ES-I3 (cell line): ENCODE measurements at regions not wholly inside any gene's neighbourhood (a gene's known extent, or its start where the extent isn't known, plus 50 kb on each side); places are given as distances from the start of the nearest gene placed in this dataset.

Source experiments
- H3K36me3 ChIP-seq: 2 replicates; pipeline ENCODE4 v1.6.1; 2013; ENCODE audit warnings: mild to moderate bottlenecking, low read length, control low read depth, moderate library complexity; ENCODE audit not compliant: insufficient read depth
- H3K4me1 ChIP-seq: 2 replicates; pipeline ENCODE4 v1.6.1; 2013; ENCODE audit warnings: mild to moderate bottlenecking, control low read depth, low read length; ENCODE audit not compliant: insufficient read depth
- H3K9ac ChIP-seq: 2 replicates; pipeline ENCODE4 v1.6.1; 2013; ENCODE audit warnings: low read depth, mild to moderate bottlenecking, low read length, moderate library complexity
- H3K9me3 ChIP-seq: 2 replicates; pipeline ENCODE4 v1.6.1; 2013; ENCODE audit warnings: mild to moderate bottlenecking, low read length, moderate library complexity; ENCODE audit not compliant: control insufficient read depth, insufficient read depth

DNA sequence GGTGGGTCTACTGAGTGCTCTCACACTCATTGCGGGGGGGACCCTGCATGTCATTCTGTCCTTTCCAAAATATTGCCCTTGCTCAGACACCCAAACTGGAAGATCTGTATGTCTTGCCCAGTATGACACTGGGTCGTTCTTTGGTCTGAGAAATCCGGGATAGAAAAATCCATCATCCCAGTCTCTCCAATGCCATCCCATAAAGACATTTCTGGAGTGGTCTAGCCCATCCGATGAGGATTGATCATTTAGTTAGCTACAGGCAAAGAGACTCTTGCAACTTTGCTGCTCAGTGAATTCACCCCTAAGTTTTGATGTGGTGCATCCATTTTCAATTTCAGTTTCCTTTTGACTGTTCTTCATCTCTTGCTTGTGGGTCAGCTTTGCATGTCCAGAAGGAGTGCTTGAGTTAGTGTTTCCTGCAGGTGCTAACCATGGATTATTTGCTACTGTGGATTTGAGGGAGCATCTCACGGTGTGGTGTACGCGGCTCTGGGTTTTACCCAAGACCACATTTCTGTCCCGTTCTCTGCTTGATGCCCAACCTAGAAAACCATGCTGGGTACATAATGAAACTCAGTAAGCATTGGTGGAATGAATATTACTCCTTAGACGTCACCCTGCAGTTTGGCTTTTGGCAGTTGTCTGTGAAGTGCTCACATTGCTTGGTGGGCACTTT lies 247.0 kb upstream of the MKI67 start:
- H3K9me3 ChIP-seq = no peaks in the 10 kb centered on the region
- no peak overlapping the region for H3K9ac ChIP-seq

DNA sequence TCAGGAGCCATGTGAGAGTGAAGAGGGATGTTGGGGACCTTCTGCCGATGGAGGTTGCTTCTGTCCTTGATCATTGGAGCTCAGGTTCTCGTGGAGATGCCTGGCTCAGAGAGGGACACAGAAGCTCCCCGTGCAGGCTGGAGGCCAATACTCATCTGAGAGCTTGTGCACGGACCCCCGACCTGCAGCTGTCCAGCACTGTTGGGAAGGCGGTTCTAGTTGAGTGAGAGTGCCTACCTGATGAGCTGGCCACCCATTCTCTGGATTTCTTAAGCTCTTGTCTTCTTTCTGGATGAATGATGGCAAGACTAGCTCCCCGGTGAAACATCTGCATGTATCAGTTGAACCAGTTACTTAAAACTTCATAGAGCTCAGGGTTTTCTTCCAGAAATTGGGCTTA lies 247.6 kb upstream of the MKI67 start:
- Histone ChIP-seq H3K9me3 (no peaks in the 10 kb centered on the region), H3K4me1 (no peaks in the 10 kb centered on the region), H3K9ac (no peak overlapping the region), H3K36me3 (no peaks in the 10 kb centered on the region)

More for the DNA sequence above, 247.0 kb upstream of the MKI67 start:
- Histone ChIP-seq H3K36me3 (no peaks in the 10 kb centered on the region), H3K4me1 (no peaks in the 10 kb centered on the region)

DNA sequence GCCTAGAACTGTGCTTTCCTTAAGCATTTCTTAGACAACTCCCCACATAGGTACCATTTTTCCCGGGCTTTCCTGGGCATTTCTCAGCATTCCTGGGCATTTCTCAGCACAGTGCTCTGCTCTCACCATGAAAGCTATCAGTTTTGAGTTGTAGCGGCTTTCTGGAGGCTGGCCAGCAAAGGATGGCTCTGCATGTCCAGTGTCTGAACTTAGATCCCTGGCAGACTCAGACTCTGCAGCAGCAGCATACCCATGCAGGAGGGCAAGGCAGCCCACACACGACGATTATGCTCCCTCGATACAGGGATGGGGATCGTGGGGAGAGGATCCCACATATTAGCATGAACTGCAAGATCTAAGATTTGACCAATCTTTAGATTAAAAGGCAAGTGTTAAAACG lies 248.9 kb upstream of the MKI67 start:
- H3K4me1 ChIP-seq = no peaks in the 10 kb centered on the region
- no peaks in the 10 kb centered on the region for H3K36me3 ChIP-seq
- no peak overlapping the region for H3K9ac ChIP-seq
- no peaks in the 10 kb centered on the region for H3K9me3 ChIP-seq

DNA sequence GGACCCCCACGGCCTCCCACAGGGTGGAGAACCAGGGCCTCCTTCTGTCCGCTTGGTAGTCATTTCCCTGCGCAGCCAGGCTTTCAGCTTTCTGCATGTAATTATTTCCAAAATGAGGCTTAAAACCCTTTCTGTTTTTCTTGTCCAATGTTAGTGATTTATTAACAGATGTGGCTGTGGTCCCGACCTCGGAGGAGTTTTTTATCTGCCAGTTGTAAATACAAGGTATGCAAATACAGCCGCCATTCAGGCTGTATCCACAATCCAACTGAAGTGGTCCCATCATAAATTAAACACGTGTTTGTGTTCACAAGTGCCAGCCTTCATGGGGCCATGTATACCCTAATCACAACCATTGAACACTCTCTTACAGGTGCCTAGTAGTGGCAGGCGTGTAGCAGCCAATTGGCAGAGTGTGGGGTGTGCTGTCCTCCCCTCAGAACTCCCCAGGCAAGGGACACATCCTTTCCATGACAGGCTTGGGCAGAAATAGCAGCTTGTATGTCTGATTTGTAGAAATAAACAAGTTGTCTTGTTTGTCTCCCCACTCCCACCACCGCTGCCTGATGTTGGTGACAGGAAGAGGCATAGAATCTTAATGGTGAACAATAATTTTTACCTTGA lies 251.3 kb upstream of the MKI67 start:
- no peaks in the 10 kb centered on the region for H3K4me1 ChIP-seq
- H3K36me3 ChIP-seq = no peaks in the 10 kb centered on the region
- H3K9me3 ChIP-seq = no peaks in the 10 kb centered on the region
- H3K9ac ChIP-seq = no peak overlapping the region

DNA sequence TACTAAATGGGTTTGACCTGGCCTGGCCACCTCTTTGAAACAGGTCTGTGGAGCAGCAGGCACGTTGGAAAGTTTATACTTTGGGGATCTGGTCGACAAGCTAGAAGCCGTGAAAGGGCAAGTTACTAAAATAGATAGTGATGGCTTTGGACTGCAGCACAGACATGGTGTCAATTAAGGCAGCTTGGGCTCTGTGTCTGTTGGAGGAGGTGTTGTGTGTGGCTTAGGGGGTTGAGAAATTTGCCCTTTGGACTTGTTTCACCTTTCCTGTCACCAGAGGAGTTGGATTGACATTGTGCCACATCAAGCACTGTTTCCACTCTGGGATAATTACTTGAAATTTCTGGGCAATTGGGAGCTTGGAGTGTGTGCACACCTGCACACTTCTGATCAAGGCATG lies 251.8 kb upstream of the MKI67 start:
- Histone ChIP-seq H3K36me3 (no peaks in the 10 kb centered on the region), H3K9me3 (no peaks in the 10 kb centered on the region), H3K4me1 (no peaks in the 10 kb centered on the region), H3K9ac (no peak overlapping the region)

DNA sequence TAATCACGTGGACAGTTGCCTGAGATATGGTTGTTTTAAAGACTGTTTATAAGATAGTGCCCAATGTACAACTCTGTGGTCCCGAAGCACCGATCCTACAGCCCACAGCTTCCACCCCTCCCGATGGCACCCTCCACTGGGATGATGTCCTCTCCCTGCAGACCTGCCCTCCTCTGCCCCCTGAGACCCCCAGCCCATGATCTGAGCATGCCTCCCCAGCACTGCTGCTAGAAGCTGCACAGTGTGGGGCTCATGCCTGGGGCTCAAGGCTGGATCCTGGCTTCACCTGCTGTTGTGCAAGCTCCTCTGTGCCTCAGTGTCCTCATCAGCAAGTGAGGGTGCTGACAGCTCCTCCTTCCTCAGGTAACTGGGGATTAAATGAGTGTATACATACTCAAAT lies 254.7 kb upstream of the MKI67 start:
- no peaks in the 10 kb centered on the region for H3K4me1 ChIP-seq
- no peaks in the 10 kb centered on the region for H3K36me3 ChIP-seq
- H3K9me3 ChIP-seq = no peaks in the 10 kb centered on the region
- H3K9ac ChIP-seq = no peak overlapping the region

DNA sequence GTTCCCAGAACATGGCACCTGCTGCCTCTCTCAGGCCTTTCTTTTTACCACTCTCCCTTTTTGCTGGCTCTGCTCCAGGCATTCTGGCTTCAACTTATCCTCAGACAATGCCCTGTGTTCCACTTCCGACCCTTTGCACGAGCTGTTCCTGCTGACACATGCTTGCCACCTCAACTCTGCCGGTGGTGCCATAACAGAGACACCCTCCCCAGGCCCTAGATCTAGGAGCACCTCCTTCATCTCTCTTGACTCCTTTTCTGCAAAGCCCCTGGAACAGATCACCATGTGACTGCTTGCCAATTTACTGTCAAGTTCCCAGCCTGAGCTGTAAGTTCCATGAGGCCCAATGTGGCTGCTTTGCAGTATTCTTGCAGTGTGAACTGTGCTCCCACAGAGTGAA lies 256.0 kb upstream of the MKI67 start:
- H3K4me1 ChIP-seq = no peaks in the 10 kb centered on the region
- no peak overlapping the region for H3K9ac ChIP-seq
- no peaks in the 10 kb centered on the region for H3K9me3 ChIP-seq
- no peaks in the 10 kb centered on the region for H3K36me3 ChIP-seq

DNA sequence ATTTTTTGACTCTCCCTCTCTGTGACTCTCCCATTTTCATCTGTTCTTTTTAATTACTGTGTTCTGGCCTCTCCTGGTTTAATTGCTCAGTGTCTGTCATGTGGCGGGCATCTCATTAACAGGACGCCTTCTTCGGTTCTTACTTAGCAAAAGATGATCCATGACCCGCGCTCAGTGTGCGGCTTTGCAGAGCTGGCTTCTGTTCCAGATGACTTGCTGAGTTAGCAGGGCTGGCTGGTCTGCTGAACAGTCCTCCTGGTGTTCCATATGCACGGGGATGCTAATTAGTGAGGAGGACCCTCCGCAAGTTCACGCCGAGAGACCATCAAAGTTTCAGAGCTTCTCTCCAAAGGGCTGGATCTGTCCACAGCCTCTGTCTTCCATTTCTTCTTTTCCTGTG lies 258.6 kb upstream of the MKI67 start:
- Histone ChIP-seq H3K36me3 (no peaks in the 10 kb centered on the region), H3K4me1 (no peaks in the 10 kb centered on the region), H3K9me3 (no peaks in the 10 kb centered on the region), H3K9ac (no peak overlapping the region)

DNA sequence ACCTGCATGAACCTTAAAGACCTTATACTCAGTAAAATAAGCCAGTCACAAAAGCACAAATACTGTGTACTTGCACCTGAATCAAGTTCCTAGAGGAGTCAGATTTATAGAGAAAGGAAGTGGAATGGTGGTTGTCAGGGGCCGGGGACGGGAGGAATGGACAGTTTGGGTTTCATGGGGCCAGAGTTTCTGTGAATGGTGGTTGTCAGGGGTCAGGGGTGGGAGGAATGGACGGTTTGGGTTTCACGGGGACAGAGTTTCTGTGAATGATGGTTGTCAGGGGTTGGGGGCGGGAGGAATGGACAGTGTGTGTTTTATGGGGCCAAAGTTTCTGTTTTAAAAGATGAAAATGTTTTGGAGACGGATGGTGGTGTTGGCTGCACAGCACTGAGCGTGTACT lies 260.0 kb upstream of the MKI67 start:
- Histone ChIP-seq H3K36me3 (no peaks in the 10 kb centered on the region), H3K4me1 (no peaks in the 10 kb centered on the region), H3K9me3 (no peaks in the 10 kb centered on the region), H3K9ac (no peak overlapping the region)

DNA sequence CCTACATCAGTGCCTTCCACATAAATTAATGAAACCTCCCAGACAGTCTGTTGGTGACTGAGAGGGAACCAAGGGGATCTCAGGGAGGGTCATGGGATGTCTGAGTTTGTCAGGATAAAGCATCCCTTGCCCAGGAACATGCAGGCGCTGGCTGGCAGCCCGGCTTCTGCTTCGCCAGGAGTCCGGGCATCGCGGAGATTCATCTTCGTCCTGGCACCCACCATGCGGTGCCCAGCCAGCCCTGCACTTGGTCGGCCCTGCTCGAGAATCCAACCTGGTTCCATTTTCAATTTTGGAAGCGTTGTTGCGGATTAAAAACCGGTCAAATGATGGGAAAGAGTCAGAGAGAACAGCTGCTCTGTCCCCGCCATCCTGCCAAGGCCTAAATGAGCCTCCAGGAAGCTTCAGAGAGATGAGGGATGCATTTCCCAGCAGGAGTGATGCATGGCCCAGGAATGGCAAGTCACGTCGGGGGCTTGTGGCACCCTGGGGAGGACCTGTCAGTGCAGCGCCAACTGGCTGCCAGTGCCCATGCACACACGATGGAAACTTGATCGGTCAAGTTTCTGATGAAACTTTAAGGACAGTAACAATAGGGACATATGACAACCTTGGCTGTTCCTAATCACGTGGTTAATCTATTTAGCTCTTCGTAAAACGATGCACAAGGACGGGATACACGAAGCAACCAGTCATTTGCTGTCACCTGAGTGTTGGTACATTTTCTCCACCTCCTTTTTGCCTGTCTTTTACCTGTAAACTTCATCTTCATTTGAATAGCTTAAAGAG lies 260.8 kb upstream of the MKI67 start:
- no peaks in the 10 kb centered on the region for H3K9me3 ChIP-seq
- no peaks in the 10 kb centered on the region for H3K36me3 ChIP-seq
- no peak overlapping the region for H3K9ac ChIP-seq
- H3K4me1 ChIP-seq = no peaks in the 10 kb centered on the region

DNA sequence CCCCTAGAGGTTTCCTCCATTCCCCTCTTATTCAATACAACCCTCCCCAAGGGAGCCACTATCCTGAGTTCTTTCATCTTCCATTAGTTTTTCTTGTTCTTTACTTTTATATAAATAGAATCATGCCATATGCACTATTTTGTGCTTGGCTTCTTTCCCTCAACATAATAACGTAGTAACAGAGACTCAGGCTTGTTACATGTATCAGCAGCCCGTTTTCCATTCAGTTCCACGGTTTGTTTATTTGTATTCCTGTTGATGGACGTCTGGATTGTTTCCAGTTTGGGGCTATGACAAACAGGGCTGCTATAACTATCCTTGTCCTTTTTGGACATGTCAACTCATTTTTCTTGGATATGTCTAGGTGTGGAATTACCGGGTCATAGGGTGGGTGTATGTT lies 264.4 kb upstream of the MKI67 start:
- Histone ChIP-seq H3K9ac (no peak overlapping the region), H3K9me3 (no peaks in the 10 kb centered on the region), H3K36me3 (no peaks in the 10 kb centered on the region), H3K4me1 (no peaks in the 10 kb centered on the region)

DNA sequence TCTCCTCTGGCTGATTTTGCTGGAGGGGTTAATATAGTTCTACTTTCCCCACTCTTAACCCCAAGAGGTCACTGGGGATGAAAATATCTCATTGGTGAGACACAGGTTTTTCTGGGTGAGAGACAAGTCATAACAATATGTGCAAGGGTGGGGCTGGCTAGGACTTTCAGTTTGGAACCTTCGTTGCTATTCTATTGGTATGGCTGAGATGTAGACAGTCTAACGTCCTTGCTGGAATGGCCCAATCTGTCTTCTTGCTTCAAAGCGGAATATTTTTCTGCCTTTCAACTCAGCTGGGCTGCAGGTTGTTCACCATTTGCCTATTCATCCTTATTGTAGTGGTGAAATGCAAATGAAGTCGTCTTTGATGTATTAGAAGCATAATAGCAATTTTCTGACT lies 267.3 kb upstream of the MKI67 start:
- no peaks in the 10 kb centered on the region for H3K4me1 ChIP-seq
- H3K36me3 ChIP-seq = no peaks in the 10 kb centered on the region
- H3K9ac ChIP-seq = no peak overlapping the region
- no peaks in the 10 kb centered on the region for H3K9me3 ChIP-seq

DNA sequence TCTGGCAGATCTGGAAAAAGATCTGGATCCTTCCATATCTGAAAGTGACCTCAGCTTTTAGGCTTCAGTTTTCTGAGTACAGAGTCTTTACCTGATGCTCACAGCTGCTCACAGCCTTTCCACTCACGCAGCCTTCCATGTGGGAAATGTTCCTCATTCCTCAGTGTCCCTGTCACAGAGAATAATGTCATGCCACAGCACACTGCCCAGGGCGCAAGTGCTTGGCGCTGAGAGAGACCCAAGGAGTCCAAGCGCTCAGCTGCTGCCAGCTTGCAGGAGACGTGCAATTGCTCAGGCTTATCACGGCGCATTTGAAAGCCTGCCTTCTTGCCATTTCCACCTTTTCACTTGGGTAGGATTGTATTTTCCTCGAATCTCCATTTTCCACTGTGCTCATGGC lies 271.9 kb upstream of the MKI67 start:
- no peak overlapping the region for H3K9ac ChIP-seq
- H3K4me1 ChIP-seq = no peaks in the 10 kb centered on the region
- no peaks in the 10 kb centered on the region for H3K9me3 ChIP-seq
- no peaks in the 10 kb centered on the region for H3K36me3 ChIP-seq

DNA sequence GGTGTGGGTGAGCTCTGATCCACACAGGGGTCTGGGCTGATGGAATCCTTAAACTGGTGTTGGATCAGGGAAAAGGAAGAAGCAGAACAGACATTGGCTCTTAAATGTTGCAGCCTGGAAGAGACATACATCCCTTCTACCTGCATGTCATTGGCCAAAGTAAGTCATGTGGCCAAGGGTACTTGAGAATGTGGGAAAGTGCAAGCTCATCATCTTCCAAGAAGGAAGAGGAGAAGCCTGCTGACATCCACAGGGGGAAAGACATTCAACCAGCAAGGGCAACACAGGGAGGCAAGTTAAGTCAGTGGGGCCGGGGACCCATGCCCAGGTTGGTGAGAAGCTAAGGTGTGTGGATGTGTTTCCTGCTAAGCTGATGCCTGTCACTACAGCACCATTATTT lies 272.8 kb upstream of the MKI67 start:
- no peaks in the 10 kb centered on the region for H3K36me3 ChIP-seq
- H3K9ac ChIP-seq = no peak overlapping the region
- no peaks in the 10 kb centered on the region for H3K9me3 ChIP-seq
- no peaks in the 10 kb centered on the region for H3K4me1 ChIP-seq

DNA sequence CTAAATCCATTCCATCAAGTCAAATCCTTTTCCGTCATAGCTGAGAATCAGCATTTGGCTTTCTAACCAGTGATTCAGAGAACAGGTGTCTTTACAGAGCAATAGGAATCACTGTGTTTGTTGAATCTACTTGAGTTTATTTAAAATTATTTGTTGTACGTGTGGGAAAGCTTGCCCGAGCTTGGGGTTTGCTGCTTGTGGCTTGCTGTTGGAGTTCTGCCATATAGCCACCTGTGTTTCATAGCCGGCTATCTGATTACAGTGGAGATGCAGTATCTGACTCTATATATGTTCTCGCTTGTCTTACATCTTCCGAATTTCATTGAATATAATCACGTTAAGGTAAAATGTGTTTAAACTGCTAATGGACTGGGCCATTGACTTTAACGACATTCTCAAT lies 274.3 kb upstream of the MKI67 start:
- H3K9me3 ChIP-seq = no peaks in the 10 kb centered on the region
- no peak overlapping the region for H3K9ac ChIP-seq
- no peaks in the 10 kb centered on the region for H3K4me1 ChIP-seq
- no peaks in the 10 kb centered on the region for H3K36me3 ChIP-seq
